Hepatocyte (in vitro differentiated cells): ENCODE measurements at regions not wholly inside any gene's neighbourhood (a gene's known extent, or its start where the extent isn't known, plus 50 kb on each side); places are given as distances from the start of the nearest gene placed in this dataset.
"Not testable (repeated sequence)": the region's sequence is repeated elsewhere in the genome, so short reads cannot be mapped to it uniquely, and the experiment has no call there.

Experiments used
- EZH2phosphoT487 ChIP-seq: fragments of 200-600 bp; sonication (generic); IDR thresholded peaks from one replicate; pipeline ENCODE4 v1.6.1; 2018; ENCODE audit warnings: antibody characterized with exemption, mild to moderate bottlenecking, low read depth, moderate library complexity; ENCODE audit not compliant: unreplicated experiment, severe bottlenecking
- TF ChIP-seq, protein P1 (sequence below): fragments of 200-600 bp; sonication (generic); IDR thresholded peaks from 2 replicates; pipeline ENCODE4 v1.5.1; 2016; ENCODE audit warnings: antibody characterized with exemption, mild to moderate bottlenecking; ENCODE audit not compliant: poor library complexity

DNA sequence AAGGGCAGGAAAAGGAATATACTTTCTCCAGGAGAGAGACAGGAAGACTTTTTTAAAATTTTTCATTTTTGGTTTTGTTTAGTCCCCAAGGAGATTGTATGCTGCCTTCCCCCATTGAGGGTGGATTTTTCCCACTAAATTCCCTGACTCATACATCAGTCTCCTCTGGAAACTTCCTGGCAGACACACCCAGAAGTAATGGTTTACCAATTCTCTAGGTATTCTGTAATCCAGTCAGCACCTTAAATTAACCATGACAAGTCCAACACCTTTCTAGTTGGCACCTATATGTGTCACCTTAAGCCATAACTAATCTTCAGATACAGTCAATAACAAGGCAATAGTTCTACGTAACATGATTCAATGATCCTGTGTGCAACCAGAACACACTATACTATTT, 373.6 kb upstream of the NPAP1 start:
- TF ChIP-seq, protein P1, sequence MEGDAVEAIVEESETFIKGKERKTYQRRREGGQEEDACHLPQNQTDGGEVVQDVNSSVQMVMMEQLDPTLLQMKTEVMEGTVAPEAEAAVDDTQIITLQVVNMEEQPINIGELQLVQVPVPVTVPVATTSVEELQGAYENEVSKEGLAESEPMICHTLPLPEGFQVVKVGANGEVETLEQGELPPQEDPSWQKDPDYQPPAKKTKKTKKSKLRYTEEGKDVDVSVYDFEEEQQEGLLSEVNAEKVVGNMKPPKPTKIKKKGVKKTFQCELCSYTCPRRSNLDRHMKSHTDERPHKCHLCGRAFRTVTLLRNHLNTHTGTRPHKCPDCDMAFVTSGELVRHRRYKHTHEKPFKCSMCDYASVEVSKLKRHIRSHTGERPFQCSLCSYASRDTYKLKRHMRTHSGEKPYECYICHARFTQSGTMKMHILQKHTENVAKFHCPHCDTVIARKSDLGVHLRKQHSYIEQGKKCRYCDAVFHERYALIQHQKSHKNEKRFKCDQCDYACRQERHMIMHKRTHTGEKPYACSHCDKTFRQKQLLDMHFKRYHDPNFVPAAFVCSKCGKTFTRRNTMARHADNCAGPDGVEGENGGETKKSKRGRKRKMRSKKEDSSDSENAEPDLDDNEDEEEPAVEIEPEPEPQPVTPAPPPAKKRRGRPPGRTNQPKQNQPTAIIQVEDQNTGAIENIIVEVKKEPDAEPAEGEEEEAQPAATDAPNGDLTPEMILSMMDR, result not testable (repeated sequence)
- TF ChIP-seq EZH2phosphoT487, result not testable (repeated sequence)
